Fibroblast of villous mesenchyme (primary cell): ENCODE measurements at regions not wholly inside any gene's neighbourhood (a gene's known extent, or its start where the extent isn't known, plus 50 kb on each side); places are given as distances from the start of the nearest gene placed in this dataset.

Experiments
- DNase-seq: peaks from one replicate; pipeline ENCODE4 v3.0.0-alpha.2; 2010; ENCODE audit warnings: low read depth
- H3K4me3 ChIP-seq: 2 replicates; pipeline ENCODE4 v1.5.1; 2011; ENCODE audit warnings: low read depth, mild to moderate bottlenecking, low read length
- TF ChIP-seq, protein P1 (sequence below): IDR thresholded peaks from 2 replicates; pipeline ENCODE4 v1.5.1; 2012; ENCODE audit warnings: low read depth, mild to moderate bottlenecking, low read length; ENCODE audit not compliant: insufficient read depth

DNA sequence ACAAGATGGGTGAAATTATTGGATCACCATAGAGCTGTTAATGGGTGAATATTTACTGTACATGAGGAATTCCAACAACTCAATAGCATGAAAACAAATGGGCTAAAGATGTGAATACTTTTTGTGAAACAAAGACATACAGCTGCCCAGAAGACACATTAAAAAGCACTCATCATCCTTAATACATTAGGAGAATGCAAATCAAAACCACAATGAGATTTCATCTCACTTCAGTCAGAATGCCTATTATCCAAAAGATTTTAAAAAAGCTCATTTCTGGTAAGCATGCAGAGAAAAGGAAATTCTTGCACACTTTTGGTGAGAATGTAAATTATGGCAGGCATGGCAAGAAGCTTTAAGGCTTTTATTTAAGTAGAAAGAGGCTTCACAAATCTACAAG is 770.8 kb upstream of the AMELY start:
- no peak overlapping the region for H3K4me3 ChIP-seq
- TF ChIP-seq, protein P1, sequence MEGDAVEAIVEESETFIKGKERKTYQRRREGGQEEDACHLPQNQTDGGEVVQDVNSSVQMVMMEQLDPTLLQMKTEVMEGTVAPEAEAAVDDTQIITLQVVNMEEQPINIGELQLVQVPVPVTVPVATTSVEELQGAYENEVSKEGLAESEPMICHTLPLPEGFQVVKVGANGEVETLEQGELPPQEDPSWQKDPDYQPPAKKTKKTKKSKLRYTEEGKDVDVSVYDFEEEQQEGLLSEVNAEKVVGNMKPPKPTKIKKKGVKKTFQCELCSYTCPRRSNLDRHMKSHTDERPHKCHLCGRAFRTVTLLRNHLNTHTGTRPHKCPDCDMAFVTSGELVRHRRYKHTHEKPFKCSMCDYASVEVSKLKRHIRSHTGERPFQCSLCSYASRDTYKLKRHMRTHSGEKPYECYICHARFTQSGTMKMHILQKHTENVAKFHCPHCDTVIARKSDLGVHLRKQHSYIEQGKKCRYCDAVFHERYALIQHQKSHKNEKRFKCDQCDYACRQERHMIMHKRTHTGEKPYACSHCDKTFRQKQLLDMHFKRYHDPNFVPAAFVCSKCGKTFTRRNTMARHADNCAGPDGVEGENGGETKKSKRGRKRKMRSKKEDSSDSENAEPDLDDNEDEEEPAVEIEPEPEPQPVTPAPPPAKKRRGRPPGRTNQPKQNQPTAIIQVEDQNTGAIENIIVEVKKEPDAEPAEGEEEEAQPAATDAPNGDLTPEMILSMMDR: no peak
- no peak for DNase-seq

DNA sequence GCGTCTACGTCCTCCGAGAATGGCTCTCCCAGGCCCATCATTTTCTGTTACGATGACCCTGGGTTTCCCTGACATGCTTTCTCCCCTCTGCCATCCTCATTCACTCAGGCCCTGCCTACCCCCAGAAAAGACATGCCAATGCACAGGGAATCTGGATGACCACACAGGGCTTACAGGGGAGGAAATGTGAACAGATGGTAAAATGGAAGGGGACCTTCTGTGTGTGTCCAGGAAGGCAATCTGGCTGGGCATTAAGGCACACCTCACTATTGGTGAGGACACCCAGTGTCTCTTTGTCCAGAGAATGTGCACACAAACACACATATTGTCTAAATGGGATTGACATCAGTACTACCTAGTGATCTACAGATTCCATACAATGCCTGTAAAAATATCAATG is 769.9 kb upstream of the AMELY start:
- TF ChIP-seq, protein P1: no peak
- H3K4me3 ChIP-seq: no peak overlapping the region
- DNase-seq: no peak

DNA sequence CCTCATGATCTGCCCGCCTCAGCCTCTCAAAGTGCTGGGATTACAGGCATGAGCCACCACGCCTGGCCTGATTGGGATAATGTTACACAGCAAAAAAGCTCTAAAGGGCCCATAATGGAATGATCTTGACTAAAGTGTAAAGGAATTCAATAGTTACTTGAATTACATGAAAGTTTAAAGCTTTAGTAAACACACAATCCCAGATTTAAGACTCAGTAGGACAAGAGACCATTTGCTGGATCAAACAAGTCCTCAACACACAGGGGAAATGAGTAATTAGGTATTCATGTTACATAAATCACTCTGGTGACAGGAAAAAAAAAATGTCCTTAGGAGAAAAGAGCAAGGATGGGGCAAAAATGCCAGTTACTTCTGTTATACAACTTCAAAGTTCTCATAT is 762.9 kb upstream of the AMELY start:
- TF ChIP-seq, protein P1: no peak
- DNase-seq: peak; percentile 25
- no peak overlapping the region for H3K4me3 ChIP-seq

DNA sequence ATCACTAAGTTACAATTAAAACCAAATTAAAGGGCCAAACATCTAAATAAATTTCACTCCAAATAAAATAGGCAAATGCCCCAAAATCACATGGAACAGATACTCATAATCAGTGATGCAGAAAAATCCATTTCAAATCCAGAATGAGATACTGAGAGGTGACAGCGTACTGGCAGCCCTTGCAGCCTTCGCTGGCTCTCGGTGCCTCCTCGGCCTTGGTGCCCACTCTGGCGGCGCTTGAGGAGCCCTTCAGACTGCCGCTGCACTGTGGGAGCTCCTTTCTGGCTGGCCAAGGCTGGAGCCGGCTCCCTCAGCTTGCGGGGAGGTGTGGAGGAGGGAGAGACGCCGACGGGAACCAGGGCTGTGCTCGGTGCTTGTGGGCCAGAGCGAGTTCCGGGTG is 761.2 kb upstream of the AMELY start:
- TF ChIP-seq, protein P1: no peak
- H3K4me3 ChIP-seq: no peak overlapping the region
- no peak for DNase-seq

DNA sequence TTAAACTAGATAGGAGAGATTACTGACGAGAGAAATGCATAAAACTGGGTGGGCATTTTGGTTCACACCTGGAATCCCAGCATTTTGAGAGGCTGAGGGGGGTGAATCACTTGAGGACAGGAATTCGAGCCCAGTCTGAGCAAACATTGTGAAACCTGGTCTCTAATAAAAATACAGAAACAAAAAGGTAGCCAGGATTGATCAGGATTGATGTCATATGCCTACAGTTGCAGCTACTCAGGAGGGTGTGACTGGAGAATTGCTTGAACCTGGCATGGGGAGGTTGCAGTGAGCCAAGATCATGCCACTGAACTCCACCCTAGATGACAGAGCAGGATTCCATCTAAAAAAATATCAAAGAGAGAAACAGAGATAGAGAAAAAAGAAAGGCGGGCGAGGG is 751.7 kb upstream of the AMELY start:
- H3K4me3 ChIP-seq: no peak overlapping the region
- no peak for DNase-seq
- TF ChIP-seq, protein P1: no peak

DNA sequence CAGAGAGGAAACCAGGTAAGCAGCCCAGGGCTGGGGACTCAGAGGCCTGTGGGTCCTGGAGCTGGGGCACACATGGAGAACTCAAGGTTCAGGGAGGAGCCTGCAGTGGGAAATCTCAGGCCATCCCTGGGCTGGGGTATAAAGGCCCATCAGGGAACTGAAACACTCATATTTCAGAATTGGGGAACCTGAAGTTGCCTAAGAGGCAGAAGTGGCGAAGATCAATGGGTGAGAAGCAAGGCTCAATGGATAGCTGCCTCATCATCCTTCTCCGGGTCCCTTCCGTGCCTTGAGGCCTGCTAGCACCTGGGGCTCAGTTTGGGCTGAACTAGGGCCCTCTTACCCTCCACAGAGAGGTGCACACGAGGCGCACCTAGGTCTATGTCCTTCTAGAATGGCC is 747.5 kb upstream of the AMELY start:
- no peak for DNase-seq
- TF ChIP-seq, protein P1: no peak

DNA sequence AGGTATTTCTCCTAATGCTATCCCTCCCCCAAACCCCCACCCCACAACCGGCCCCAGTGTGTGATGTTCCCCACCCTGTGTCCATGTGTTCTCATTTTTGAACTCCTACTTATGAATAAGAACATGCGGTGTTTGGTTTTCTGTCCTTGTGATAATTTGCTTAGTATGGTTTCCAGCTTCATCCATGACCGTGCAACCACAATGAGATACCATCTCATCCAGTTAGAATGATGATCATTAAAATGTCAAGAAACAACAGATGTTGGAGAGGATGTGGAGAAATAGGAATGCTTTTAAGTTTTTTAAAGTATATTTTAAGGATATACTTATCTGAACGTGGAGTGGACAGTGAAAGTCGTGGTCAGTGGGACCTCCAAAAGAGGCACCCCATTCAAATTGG is 745.0 kb upstream of the AMELY start:
- TF ChIP-seq, protein P1: no peak
- DNase-seq: peak; percentile 82
- H3K4me3 ChIP-seq: no peak overlapping the region

More for the DNA sequence above, 747.5 kb upstream of the AMELY start:
- no peak overlapping the region for H3K4me3 ChIP-seq
